ENCODE measurements at regions not wholly inside any gene's neighbourhood (a gene's known extent, or its start where the extent isn't known, plus 50 kb on each side); places are given as distances from the start of the nearest gene placed in this dataset.

DNA sequence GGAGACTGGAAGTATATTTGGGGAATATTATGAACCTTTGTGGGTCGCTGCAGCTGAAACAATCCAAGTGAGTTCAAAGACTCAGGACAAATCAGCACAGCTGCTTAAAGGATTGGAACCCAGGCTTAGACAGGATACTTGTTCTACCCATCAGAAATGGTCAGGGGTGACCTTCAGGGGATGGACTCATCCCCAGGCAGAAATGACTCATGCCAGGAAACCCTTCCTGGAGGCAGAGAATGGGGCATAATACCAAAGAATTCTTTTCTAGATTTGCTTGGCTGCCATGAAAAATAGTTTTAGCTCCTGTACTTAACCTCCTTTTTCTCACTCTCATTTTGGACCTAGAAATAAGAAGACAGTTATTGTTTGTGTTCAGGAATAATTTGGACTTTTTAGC is 425.5 kb downstream of the TSN start:
- TF ChIP-seq, protein P1, sequence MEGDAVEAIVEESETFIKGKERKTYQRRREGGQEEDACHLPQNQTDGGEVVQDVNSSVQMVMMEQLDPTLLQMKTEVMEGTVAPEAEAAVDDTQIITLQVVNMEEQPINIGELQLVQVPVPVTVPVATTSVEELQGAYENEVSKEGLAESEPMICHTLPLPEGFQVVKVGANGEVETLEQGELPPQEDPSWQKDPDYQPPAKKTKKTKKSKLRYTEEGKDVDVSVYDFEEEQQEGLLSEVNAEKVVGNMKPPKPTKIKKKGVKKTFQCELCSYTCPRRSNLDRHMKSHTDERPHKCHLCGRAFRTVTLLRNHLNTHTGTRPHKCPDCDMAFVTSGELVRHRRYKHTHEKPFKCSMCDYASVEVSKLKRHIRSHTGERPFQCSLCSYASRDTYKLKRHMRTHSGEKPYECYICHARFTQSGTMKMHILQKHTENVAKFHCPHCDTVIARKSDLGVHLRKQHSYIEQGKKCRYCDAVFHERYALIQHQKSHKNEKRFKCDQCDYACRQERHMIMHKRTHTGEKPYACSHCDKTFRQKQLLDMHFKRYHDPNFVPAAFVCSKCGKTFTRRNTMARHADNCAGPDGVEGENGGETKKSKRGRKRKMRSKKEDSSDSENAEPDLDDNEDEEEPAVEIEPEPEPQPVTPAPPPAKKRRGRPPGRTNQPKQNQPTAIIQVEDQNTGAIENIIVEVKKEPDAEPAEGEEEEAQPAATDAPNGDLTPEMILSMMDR (IDR thresholded peaks at IDR 0.05): no peak
- no peak for TF ChIP-seq POLR2A (IDR thresholded peaks at IDR 0.05)

Data from Peyer's patch (tissue), 4 donors.